Forelimb muscle (tissue), 1 donor: ENCODE measurements at regions not wholly inside any gene's neighbourhood (a gene's known extent, or its start where the extent isn't known, plus 50 kb on each side); places are given as distances from the start of the nearest gene placed in this dataset.

Experiments used
- DNase-seq: peaks from one replicate; pipeline ENCODE4 v3.0.0-alpha.2; 2013; ENCODE audit warnings: low read depth

- no peak for DNase-seq
These were observed 1160.3 kb downstream of the FSTL5 start for GRCh38 chr4:161003418-161004057.

- no peak for DNase-seq
These were observed 1158.1 kb downstream of the FSTL5 start for GRCh38 chr4:161005746-161006145.

GRCh38 chr4:161008527-161008926, 1155.3 kb downstream of the FSTL5 start:
- no peak for DNase-seq

- DNase-seq = no peak
These were observed 1153.6 kb downstream of the FSTL5 start for GRCh38 chr4:161010227-161010626.
